GM19239 (cell line): ENCODE measurements at regions not wholly inside any gene's neighbourhood (a gene's known extent, or its start where the extent isn't known, plus 50 kb on each side); places are given as distances from the start of the nearest gene placed in this dataset.

ENCODE experiments used
- DNase-seq: peaks from one replicate; pipeline ENCODE4 v3.0.0; 2011; ENCODE audit warnings: low spot score; ENCODE audit not compliant: insufficient read length
- FAIRE-seq: peaks from 2 replicates; lab custom pipeline; 2011; peaks lifted over from hg19 to GRCh38; lab: Jason Lieb, UNC

DNA sequence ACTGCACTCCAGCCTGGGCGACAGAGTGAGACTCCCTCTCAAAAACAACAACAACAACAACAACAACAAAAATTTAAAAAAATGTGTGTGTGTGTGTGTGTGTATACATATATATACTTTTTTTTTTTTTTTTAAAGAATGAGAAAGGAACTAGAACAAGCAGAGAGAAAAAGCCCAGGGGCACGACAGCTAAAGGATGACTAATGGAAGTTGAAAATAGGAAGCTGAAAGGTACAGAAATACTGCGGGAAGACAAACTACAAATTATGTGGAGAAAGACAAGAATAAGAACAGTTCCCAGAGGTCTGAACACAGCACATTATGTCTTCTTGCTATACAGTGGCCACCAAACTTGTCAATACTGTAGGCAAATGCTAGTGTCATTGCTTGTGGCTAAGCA lies 141.9 kb upstream of the PRSS1 start:
- FAIRE-seq, result no peak
- no peak for DNase-seq

- FAIRE-seq (no peak), DNase-seq (no peak)
These were observed 143.2 kb upstream of the PRSS1 start for GRCh38 chr7:142606081-142606480.

GRCh38 chr7:142604671-142605070 lies 144.6 kb upstream of the PRSS1 start:
- no peak for DNase-seq
- FAIRE-seq, result no peak

DNA sequence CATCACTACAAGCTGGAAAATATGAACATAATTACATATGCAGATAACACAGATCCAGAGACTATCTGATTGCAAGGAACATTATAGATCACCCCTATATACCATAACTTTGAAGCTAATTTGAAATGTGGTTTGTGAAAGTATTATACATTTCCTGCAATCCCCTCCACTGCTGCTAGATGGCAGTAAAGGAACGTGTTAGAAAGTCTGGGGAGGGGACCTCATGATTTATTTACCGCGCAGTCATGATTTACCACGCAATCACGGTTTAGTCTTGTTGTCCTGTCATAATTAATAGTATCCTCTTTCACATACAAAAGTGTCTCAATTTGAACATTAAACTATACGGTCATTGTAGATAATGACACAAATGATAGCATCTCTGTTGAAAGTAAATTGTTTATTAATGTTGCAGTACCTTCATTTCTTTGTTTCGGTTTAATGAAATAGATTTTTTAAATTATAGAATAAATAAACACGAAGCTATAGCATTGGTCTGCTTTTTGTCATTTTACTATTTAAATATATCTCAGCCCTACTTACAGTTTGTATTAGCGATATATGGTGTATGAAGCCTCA lies 145.3 kb upstream of the PRSS1 start:
- DNase-seq (peak; percentile 37), FAIRE-seq (no peak)

- no peak for DNase-seq
- no peak for FAIRE-seq
These were observed 146.5 kb upstream of the PRSS1 start for GRCh38 chr7:142602756-142603155.

DNA sequence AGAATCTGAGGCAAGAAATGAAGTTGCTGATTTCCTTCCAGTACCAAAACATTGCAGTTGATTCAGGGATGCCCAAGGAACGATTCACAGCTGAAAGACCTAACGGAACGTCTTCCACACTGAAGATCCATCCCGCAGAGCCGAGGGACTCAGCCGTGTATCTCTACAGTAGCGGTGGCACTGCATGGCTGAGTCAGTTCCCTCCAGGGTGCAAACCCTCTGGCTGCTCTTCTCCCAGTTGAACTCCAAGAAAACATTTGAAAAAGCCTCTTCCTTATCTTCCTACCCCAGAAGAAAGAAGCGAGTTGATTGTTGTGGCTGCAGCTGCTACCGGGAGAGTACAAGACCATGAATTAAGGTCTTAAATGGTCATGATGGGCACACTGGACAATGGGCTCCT lies 147.1 kb upstream of the PRSS1 start:
- FAIRE-seq, result no peak
- no peak for DNase-seq

- FAIRE-seq (no peak), DNase-seq (no peak)
These were observed 151.0 kb upstream of the PRSS1 start for GRCh38 chr7:142598297-142598696.

- FAIRE-seq, result no peak
- no peak for DNase-seq
These were observed 151.7 kb upstream of the PRSS1 start for GRCh38 chr7:142597547-142597946.

DNA sequence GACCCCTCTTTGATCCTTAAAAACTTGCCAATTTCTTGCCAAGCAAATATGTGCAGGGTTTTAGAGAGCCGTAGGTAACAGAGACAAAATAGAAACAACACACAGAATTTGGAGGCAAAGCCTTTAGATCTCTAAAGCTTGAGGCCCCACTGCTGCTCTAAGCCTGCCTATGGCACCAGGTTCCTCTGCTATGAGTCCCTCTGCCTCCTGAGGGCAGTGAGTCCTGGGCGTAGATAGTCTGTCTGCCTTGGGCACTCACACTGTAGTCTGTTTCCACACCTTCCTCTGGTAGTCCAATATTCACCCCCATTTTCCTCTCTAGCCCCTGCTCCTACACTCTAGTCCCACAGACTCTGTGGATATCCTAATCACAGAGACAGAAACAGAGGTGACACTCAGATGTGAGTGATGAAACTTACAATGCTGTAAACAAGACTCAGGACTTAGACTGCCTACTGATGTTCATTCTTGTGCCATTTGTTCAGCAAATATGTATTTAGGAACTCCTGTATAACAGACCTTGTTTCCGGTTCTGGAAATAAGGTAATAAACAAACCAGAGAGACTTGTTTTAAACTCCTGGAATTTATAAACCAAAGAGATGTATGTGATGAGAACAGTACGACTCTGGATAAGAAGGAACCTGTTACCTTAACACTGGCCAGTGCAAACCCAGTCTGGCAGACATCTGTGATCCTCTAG lies 153.3 kb upstream of the PRSS1 start:
- no peak for FAIRE-seq
- no peak for DNase-seq

DNA sequence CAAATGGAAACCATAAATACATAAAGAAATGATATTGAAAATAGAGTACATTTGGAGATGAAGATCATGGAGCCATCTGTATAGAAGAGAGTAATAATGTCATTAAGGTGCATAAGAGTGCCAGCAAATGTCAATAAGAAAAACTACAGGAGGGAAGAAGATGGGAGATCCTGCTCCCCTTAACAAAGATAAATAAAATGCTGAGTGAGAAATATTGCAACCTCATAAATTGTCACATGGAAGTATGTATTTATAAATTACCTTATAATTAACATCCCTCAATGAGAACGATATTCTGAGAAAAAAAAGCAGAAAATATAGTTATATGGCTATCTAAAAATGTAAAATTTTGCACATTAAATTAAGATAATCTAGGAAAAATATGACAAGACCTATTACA lies 155.2 kb upstream of the PRSS1 start:
- no peak for DNase-seq
- no peak for FAIRE-seq

GRCh38 chr7:142593106-142593505 lies 156.2 kb upstream of the PRSS1 start:
- FAIRE-seq, result no peak
- DNase-seq, result no peak

GRCh38 chr7:142592664-142593063 lies 156.6 kb upstream of the PRSS1 start:
- no peak for FAIRE-seq
- no peak for DNase-seq

DNA sequence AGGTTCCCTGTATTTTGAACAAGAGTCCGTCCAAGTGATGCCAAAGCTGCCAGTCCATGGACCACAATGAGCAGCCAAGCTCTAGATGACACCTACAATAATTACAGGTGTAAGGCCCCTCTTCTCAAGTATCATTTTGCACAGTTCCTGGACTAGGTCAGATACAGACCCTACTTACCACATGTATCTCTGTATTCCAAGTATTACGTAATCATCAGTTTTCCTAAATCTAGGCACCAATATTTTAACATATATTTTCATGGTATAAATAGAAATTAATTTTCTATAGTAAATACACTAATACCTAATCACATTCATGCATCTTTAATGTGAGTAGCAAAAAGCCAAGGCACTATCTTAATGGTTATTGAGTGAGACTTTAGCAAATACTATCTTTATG lies 157.0 kb upstream of the PRSS1 start:
- FAIRE-seq (no peak), DNase-seq (no peak)

DNA sequence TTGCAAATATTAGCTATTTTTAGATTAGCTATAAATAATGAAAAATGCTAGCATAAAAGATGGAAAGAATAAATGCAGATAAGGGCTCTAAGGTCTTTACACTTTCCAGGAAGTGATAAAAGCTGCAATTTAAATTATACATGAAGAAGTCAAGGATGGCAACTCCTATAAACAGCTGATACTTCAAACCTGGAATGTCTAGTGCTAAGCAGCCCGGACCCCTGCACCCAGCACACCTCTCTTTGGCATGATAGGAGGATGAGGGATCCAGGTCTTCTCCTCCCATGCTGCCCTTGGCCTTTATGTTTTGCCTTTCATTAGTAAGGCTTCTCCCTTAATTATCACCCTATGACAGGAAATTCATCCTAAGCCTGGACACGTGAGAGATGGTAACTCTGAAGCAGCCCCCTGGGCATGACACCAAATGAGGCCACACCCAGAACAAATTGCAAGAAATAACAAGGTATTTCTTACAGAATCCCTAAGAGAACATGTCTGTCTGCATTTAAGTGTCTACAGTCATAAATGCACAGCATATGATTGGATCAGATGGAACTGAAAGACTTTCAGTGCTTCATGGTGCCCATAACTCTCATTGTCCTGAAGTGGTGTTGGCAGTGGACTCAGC lies 158.3 kb upstream of the PRSS1 start:
- no peak for DNase-seq
- no peak for FAIRE-seq

DNA sequence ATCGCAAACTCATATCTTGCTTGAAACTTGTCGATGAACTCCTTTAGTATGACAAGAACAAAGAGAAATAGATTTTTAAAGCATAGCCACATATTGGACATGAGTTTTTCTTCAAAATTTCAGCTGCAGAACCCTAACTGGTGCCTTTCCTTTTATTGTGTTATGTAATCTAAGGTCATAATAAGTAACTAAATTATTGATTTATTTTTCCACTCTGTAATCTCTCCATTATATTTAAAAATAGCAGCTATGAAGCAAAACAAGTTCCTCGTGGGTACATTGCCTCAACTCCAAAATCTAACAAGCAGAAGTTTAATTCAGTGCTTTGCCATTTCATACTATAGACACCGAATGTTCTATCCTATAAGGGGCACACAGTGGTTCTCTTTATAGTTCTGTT lies 159.2 kb upstream of the PRSS1 start:
- FAIRE-seq (no peak), DNase-seq (no peak)

GRCh38 chr7:142587578-142588191 lies 161.6 kb upstream of the PRSS1 start:
- DNase-seq, result peak; percentile 30
- FAIRE-seq, result no peak

GRCh38 chr7:142586611-142587010 lies 162.7 kb upstream of the PRSS1 start:
- no peak for DNase-seq
- no peak for FAIRE-seq

- no peak for FAIRE-seq
- no peak for DNase-seq
These were observed 163.8 kb upstream of the PRSS1 start for GRCh38 chr7:142585425-142585824.

- no peak for DNase-seq
These were observed 164.5 kb upstream of the PRSS1 start for GRCh38 chr7:142584765-142585164.

GRCh38 chr7:142583446-142583845 lies 165.8 kb upstream of the PRSS1 start:
- FAIRE-seq (no peak), DNase-seq (no peak)

More at GRCh38 chr7:142584765-142585164, 164.5 kb upstream of the PRSS1 start:
- FAIRE-seq, result no peak

DNA sequence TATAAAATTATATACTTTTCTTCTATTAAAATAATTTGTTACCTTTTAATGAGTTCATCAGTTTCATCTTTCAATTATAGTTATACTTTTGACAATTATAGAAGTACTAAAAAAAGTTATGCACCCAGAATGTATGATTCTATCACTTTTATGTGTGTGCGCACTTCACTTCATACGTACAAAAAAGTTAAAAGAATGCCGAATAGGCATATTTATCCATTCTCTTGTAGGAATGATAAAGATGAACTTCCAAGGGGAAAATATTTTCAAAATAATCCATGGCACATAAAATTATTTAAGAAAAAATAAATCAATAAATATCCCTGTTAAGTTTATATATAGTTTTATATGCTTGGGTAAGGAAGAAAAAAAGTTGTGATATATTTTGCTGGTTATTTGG lies 166.9 kb upstream of the PRSS1 start:
- FAIRE-seq, result no peak
- no peak for DNase-seq
